ENCODE measurements at regions not wholly inside any gene's neighbourhood (a gene's known extent, or its start where the extent isn't known, plus 50 kb on each side); places are given as distances from the start of the nearest gene placed in this dataset.

DNA sequence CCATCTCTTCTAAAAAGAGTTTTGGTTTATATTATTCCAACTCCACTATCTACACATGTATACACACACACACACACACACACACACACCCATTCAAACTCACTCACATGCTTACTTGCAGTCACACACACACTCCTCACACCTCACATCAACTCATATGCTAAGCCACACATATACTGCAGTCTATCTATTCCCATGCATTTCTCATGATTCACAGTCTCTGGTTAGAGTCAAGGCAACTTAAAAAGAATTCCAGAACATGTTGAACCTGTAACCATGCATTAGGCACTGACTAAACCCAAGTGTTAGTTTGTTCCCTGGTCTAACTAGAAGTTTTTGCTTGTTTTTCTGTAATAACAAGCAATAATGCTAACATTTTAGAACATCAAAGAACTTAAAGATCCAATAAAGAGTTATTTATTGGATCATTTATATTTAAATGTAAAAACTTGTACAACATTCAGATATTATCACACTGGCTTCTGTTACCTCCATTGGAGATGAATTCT, 931.1 kb downstream of the PLA2G4A start:
- TF ChIP-seq EZH2 (optimal IDR thresholded peaks at IDR 0.05; ENCODE audit: low read depth, low read length), result no peak
- TF ChIP-seq, protein P1, sequence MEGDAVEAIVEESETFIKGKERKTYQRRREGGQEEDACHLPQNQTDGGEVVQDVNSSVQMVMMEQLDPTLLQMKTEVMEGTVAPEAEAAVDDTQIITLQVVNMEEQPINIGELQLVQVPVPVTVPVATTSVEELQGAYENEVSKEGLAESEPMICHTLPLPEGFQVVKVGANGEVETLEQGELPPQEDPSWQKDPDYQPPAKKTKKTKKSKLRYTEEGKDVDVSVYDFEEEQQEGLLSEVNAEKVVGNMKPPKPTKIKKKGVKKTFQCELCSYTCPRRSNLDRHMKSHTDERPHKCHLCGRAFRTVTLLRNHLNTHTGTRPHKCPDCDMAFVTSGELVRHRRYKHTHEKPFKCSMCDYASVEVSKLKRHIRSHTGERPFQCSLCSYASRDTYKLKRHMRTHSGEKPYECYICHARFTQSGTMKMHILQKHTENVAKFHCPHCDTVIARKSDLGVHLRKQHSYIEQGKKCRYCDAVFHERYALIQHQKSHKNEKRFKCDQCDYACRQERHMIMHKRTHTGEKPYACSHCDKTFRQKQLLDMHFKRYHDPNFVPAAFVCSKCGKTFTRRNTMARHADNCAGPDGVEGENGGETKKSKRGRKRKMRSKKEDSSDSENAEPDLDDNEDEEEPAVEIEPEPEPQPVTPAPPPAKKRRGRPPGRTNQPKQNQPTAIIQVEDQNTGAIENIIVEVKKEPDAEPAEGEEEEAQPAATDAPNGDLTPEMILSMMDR (IDR thresholded peaks at IDR 0.05; ENCODE audit: low read length), result no peak
- TF ChIP-seq EZH2phosphoT487 (IDR thresholded peaks at IDR 0.05; ENCODE audit: low read length), result no peak

Measured in MM.1S (cell line).